Omental fat pad (tissue), 3 donors: ENCODE measurements at regions not wholly inside any gene's neighbourhood (a gene's known extent, or its start where the extent isn't known, plus 50 kb on each side); places are given as distances from the start of the nearest gene placed in this dataset.

Experiments used
- ATAC-seq: fragments of 150-250 bp; one replicate; pipeline ENCODE4 v1.9.1; 2016; ENCODE audit warnings: mild to moderate bottlenecking, moderate library complexity; ENCODE audit not compliant: low FRiP score
- DNase-seq: peaks from one replicate; pipeline ENCODE4 v3.0.0-alpha.2; 2019; ENCODE audit warnings: low spot score
- CTCF ChIP-seq, 3 donors: fragments of 450-650 bp; IDR thresholded peaks; one replicate each; pipeline ENCODE4 v1.5.1; 2016 to 2017; ENCODE audit warnings: antibody characterized with exemption in 3 of 3, mild to moderate bottlenecking in 3 of 3, moderate library complexity in 2 of 3

GRCh38 chr1:168433238-168433637 is 110.6 kb downstream of the XCL2 start:
- ATAC-seq (no peak), DNase-seq (no peak)
- no peak for TF ChIP-seq CTCF (IDR thresholded peaks at IDR 0.05)

- no peak for ATAC-seq
- DNase-seq = no peak
- TF ChIP-seq CTCF (IDR thresholded peaks at IDR 0.05) = no peak
These were observed 111.9 kb downstream of the XCL2 start for GRCh38 chr1:168431882-168432281.

GRCh38 chr1:168430321-168430720 is 113.5 kb downstream of the XCL2 start:
- no peak for DNase-seq
- TF ChIP-seq CTCF (IDR thresholded peaks at IDR 0.05) = no peak
- no peak for ATAC-seq

GRCh38 chr1:168428063-168428731 is 115.6 kb downstream of the XCL2 start:
- TF ChIP-seq CTCF (IDR thresholded peaks at IDR 0.05) = no peak
- ATAC-seq = peak; percentile 45
- no peak for DNase-seq

GRCh38 chr1:168427051-168427450 is 116.7 kb downstream of the XCL2 start:
- no peak for ATAC-seq
- no peak for TF ChIP-seq CTCF (IDR thresholded peaks at IDR 0.05)
- DNase-seq = no peak

- DNase-seq = no peak
- TF ChIP-seq CTCF (IDR thresholded peaks at IDR 0.05) = no peak
- no peak for ATAC-seq
These were observed 119.5 kb downstream of the XCL2 start for GRCh38 chr1:168424281-168424680.

GRCh38 chr1:168422203-168422847 is 121.5 kb downstream of the XCL2 start:
- ATAC-seq = no peak
- TF ChIP-seq CTCF (IDR thresholded peaks at IDR 0.05) = no peak

More at GRCh38 chr1:168422203-168422847, 121.5 kb downstream of the XCL2 start:
- DNase-seq = no peak
